Stimulated activated effector memory CD8-positive, alpha-beta T cell treated with anti-CD3 and anti-CD28 coated beads, Interleukin-12 subunit alpha, Interleukin-12 subunit beta, amount 100 ng/mL, for 72 hours (primary cell): ENCODE measurements at regions not wholly inside any gene's neighbourhood (a gene's known extent, or its start where the extent isn't known, plus 50 kb on each side); places are given as distances from the start of the nearest gene placed in this dataset.

Experiments
- ATAC-seq: fragments of 150-1000 bp; cut with Tn5 transposase; 2 replicates; pipeline ENCODE4 v1.10.0; 2021
- DNase-seq, 2 donors: peaks; one replicate each; pipeline ENCODE4 v3.0.0; 2021 to 2022; ENCODE audit warnings: low spot score in 2 of 2
- H3K27ac Mint-ChIP-seq: one replicate; pipeline ENCODE4 v1.8.0; 2022; ENCODE audit warnings: mild to moderate bottlenecking, mixed read lengths
- H3K36me3 Mint-ChIP-seq: one replicate; pipeline ENCODE4 v1.8.0; 2022; ENCODE audit warnings: mild to moderate bottlenecking, mixed read lengths
- H3K4me1 Mint-ChIP-seq: one replicate; pipeline ENCODE4 v1.8.0; 2022; ENCODE audit warnings: mixed read lengths
- H3K4me3 Mint-ChIP-seq: one replicate; pipeline ENCODE4 v1.8.0; 2022; ENCODE audit warnings: mild to moderate bottlenecking, mixed read lengths
- H3K9me3 Mint-ChIP-seq: one replicate; pipeline ENCODE4 v1.8.0; 2022; ENCODE audit warnings: mixed read lengths

- DNase-seq (no peak), ATAC-seq (no peak)
- H3K4me1 Mint-ChIP-seq: no peaks in the 10 kb centered on the region
- peaks cover 3% of the 10 kb centered on the region for H3K9me3 Mint-ChIP-seq
- H3K4me3 Mint-ChIP-seq: no peak overlapping the region
- H3K27ac Mint-ChIP-seq: no peak overlapping the region
- no peaks in the 10 kb centered on the region for H3K36me3 Mint-ChIP-seq
Observed at GRCh38 chr13:43996221-43996620, 116.5 kb downstream of the LACC1 start.

GRCh38 chr13:44003481-44003880 is 123.8 kb downstream of the LACC1 start:
- Mint-ChIP-seq H3K27ac (no peak overlapping the region), H3K4me1 (no peaks in the 10 kb centered on the region), H3K36me3 (no peaks in the 10 kb centered on the region), H3K9me3 (no peaks in the 10 kb centered on the region), H3K4me3 (no peak overlapping the region)
- ATAC-seq (no peak), DNase-seq (no peak)

GRCh38 chr13:44004878-44005277 is 125.2 kb downstream of the LACC1 start:
- no peak for ATAC-seq
- no peak for DNase-seq
- Mint-ChIP-seq H3K4me1 (no peaks in the 10 kb centered on the region), H3K36me3 (no peaks in the 10 kb centered on the region), H3K4me3 (no peak overlapping the region), H3K27ac (no peak overlapping the region), H3K9me3 (no peaks in the 10 kb centered on the region)

- Mint-ChIP-seq H3K9me3 (no peaks in the 10 kb centered on the region), H3K27ac (no peak overlapping the region), H3K4me3 (no peak overlapping the region), H3K4me1 (no peaks in the 10 kb centered on the region), H3K36me3 (no peaks in the 10 kb centered on the region)
- DNase-seq: no peak
- no peak for ATAC-seq
Observed at GRCh38 chr13:44007451-44007850, 127.7 kb downstream of the LACC1 start.

- H3K27ac Mint-ChIP-seq: no peak overlapping the region
- no peaks in the 10 kb centered on the region for H3K36me3 Mint-ChIP-seq
- DNase-seq: no peak
- H3K4me1 Mint-ChIP-seq: no peaks in the 10 kb centered on the region
- ATAC-seq: no peak
- no peak overlapping the region for H3K4me3 Mint-ChIP-seq
- no peaks in the 10 kb centered on the region for H3K9me3 Mint-ChIP-seq
Observed at GRCh38 chr13:44011036-44011435, 131.3 kb downstream of the LACC1 start.

GRCh38 chr13:44012910-44013757 is 133.4 kb downstream of the LACC1 start:
- no peak for ATAC-seq
- no peak overlapping the region for H3K27ac Mint-ChIP-seq
- H3K36me3 Mint-ChIP-seq: no peaks in the 10 kb centered on the region
- peaks cover 8% of the 10 kb centered on the region for H3K4me1 Mint-ChIP-seq
- no peaks in the 10 kb centered on the region for H3K9me3 Mint-ChIP-seq
- H3K4me3 Mint-ChIP-seq: no peak overlapping the region
- no peak for DNase-seq

DNA sequence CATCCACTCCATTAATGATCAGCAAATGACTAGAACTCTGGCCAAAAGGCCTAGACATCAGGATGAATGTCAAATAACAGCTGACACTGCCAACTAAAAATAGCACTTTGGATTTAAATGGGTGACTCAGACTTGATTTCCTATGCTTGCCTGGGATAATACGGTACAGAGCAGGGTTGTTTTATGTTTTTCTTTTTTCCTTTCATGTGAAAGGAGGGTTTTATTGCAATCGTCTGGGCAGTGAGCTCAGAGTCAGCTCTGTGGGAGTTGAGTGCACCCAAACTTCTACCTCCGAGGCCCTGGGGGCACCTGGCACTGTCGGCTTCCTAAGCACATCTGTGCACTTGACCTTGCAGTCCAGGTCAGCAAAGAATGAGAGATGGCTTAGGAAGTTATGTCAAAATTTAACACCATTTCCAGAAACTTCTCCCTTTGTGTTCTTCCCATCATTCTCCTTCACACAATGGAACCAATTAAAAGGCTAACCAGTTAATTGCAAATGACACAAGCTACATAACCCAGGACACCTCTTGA is 134.1 kb downstream of the LACC1 start:
- Mint-ChIP-seq H3K9me3 (no peaks in the 10 kb centered on the region), H3K36me3 (no peaks in the 10 kb centered on the region), H3K4me3 (no peak overlapping the region), H3K27ac (no peak overlapping the region), H3K4me1 (peaks cover 8% of the 10 kb centered on the region)
- ATAC-seq (no peak), DNase-seq (no peak)

GRCh38 chr13:44014501-44014900 is 134.8 kb downstream of the LACC1 start:
- Mint-ChIP-seq H3K27ac (no peak overlapping the region), H3K9me3 (no peaks in the 10 kb centered on the region), H3K36me3 (no peaks in the 10 kb centered on the region), H3K4me1 (peaks cover 8% of the 10 kb centered on the region), H3K4me3 (no peak overlapping the region)
- DNase-seq: no peak
- ATAC-seq: no peak

DNA sequence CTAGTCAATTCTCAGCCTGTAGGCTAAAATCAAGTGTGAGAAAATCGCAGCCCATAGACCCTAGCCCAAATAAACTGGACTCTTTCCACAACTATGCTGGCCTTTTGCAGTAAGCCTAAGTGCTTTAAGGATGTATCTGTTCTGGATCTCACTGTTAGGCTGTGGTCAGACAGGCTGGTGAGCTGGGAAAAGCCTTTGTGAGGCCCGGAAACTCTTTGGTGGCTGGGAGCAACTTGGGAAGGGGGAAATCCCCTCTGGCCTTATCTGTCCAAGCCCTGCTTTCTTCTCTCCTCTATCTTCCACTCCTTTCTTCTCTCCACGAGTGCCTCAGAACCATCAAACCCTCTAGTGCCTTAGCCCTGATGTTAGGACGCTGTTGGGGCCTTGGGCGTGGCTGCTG is 135.4 kb downstream of the LACC1 start:
- Mint-ChIP-seq H3K9me3 (no peaks in the 10 kb centered on the region), H3K4me1 (peaks cover 8% of the 10 kb centered on the region), H3K27ac (no peak overlapping the region), H3K4me3 (no peak overlapping the region), H3K36me3 (no peaks in the 10 kb centered on the region)
- ATAC-seq (no peak), DNase-seq (no peak)

DNA sequence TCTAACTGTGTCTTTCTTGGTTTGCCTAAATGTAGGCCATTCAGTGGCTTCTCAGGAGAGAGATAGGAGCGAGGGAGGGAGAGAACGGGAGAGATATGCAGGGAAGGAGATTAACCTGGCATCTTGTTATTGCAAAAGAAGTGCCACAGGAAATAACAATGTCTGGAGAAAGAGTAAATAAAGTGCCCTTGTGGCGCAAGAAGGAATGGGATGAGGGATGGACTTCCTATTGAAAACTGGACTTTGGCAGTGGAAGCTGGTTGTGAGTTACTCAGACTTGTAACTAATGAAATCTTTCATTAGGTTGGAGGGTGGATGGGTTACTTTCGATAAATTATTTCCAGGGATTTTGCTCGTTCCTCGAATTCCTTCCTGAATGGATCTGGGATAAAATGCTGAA is 136.1 kb downstream of the LACC1 start:
- Mint-ChIP-seq H3K27ac (no peak overlapping the region), H3K4me3 (no peak overlapping the region), H3K4me1 (peaks cover 8% of the 10 kb centered on the region), H3K36me3 (no peaks in the 10 kb centered on the region), H3K9me3 (no peaks in the 10 kb centered on the region)
- no peak for DNase-seq
- ATAC-seq: no peak

DNA sequence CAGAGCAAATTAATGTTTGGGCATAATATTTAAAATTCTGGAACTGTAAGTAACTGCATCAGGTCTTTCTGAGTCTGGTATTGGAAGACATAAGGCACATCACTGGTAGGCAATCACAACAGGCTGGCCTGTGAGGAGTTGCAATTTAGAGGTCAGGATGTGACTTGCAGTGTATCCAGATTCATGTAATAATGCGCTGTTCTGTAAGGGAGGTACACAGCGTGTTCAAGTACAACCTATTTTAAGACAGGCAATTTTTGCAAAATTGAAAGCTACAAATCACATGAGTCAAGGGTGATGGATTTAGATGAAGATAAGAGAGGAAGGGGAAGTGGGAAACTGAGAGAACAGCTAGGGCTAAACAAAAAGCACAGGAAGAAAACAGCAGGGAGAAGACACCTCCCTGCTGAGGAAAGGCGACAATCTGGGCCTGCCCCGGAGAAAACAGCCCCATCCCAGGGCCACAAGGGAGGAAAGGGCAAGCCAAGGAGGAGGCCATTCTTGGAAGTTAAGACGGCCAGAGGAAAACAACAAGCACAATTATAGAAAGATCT is 138.1 kb downstream of the LACC1 start:
- no peak for DNase-seq
- Mint-ChIP-seq H3K4me3 (no peak overlapping the region), H3K36me3 (no peaks in the 10 kb centered on the region), H3K27ac (no peak overlapping the region), H3K4me1 (peaks cover 8% of the 10 kb centered on the region), H3K9me3 (no peaks in the 10 kb centered on the region)
- no peak for ATAC-seq

GRCh38 chr13:44019651-44020050 is 139.9 kb downstream of the LACC1 start:
- DNase-seq: no peak
- no peaks in the 10 kb centered on the region for H3K9me3 Mint-ChIP-seq
- ATAC-seq: no peak
- no peak overlapping the region for H3K27ac Mint-ChIP-seq
- no peak overlapping the region for H3K4me3 Mint-ChIP-seq
- H3K4me1 Mint-ChIP-seq: peaks cover 8% of the 10 kb centered on the region
- H3K36me3 Mint-ChIP-seq: no peaks in the 10 kb centered on the region

GRCh38 chr13:44021422-44021821 is 141.7 kb downstream of the LACC1 start:
- no peaks in the 10 kb centered on the region for H3K36me3 Mint-ChIP-seq
- H3K4me3 Mint-ChIP-seq: no peak overlapping the region
- no peak for ATAC-seq
- H3K9me3 Mint-ChIP-seq: no peaks in the 10 kb centered on the region
- DNase-seq: no peak
- peaks cover 8% of the 10 kb centered on the region for H3K4me1 Mint-ChIP-seq
- H3K27ac Mint-ChIP-seq: no peak overlapping the region

DNA sequence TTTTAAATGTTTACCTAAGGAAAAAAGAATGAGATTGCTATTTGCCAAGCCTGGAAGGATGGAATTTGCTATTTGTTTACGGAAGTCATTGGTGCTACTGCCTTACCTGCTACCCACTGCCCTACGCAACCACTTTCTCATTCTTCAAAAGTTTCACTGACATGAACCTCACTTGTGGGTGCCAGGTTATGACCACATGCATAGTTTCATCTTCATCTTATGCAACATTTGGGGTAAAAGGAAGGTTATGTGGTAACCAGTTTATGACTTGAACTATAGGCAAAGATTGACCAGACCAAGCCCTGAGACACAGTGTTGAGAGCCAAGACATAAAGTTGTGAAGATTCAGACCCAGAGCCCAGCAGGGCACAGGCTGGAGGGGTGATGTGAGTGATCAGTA is 142.5 kb downstream of the LACC1 start:
- no peaks in the 10 kb centered on the region for H3K36me3 Mint-ChIP-seq

DNA sequence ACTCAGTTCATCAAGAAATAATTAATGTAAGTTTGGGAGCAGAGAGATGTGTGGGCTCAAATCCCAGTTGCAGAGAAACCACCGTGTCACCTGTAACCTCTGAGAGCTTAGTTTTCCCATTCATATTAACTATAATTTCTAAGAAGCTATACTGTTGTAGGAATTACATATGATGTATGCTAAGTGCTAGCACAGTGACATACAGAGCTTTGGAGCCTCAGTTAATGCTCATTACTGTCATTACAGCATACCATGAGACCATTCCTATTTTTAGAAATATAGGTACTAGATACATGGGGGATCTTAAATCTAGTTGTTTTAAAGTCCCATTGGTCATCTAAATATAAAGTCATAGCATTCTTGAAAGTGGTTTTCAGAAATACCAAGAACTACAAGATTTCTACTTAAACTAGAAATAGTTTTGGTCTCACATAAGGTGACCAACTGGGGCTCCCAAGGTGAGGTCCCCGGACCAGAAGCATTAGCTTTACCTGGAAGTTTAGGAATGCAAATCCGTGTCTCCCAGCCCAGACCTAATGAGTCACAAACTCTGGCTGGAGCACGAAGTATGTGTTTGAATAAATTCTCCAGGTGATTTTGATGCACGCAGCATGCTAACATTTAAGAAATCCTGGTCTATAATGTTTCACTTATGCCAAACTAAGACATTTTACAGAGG is 144.6 kb downstream of the LACC1 start:
- no peak for ATAC-seq
- Mint-ChIP-seq H3K4me1 (no peaks in the 10 kb centered on the region), H3K36me3 (no peaks in the 10 kb centered on the region), H3K27ac (no peak overlapping the region), H3K9me3 (no peaks in the 10 kb centered on the region), H3K4me3 (no peak overlapping the region)
- DNase-seq: no peak

More for the DNA sequence above, 142.5 kb downstream of the LACC1 start:
- ATAC-seq: peak; percentile 21
- H3K4me1 Mint-ChIP-seq: peaks cover 8% of the 10 kb centered on the region
- H3K27ac Mint-ChIP-seq: no peak overlapping the region
- H3K9me3 Mint-ChIP-seq: no peaks in the 10 kb centered on the region
- H3K4me3 Mint-ChIP-seq: no peak overlapping the region
- no peak for DNase-seq

- H3K27ac Mint-ChIP-seq: no peak overlapping the region
- no peaks in the 10 kb centered on the region for H3K36me3 Mint-ChIP-seq
- no peak overlapping the region for H3K4me3 Mint-ChIP-seq
- no peaks in the 10 kb centered on the region for H3K4me1 Mint-ChIP-seq
- ATAC-seq: no peak
- H3K9me3 Mint-ChIP-seq: no peaks in the 10 kb centered on the region
- DNase-seq: no peak
Observed at GRCh38 chr13:44024846-44025195, 145.1 kb downstream of the LACC1 start.
